SK-N-SH (cell line): ENCODE measurements at regions not wholly inside any gene's neighbourhood (a gene's known extent, or its start where the extent isn't known, plus 50 kb on each side); places are given as distances from the start of the nearest gene placed in this dataset.

ENCODE experiments used
- CTCF ChIP-seq: fragments of 200-600 bp; sonication (generic); IDR thresholded peaks from 2 replicates; pipeline ENCODE4 v1.6.1; 2017; ENCODE audit warnings: antibody characterized with exemption, mild to moderate bottlenecking, moderate library complexity
- EZH2phosphoT487 ChIP-seq: fragments of 200-600 bp; sonication (generic); IDR thresholded peaks from 2 replicates; pipeline ENCODE4 v1.6.1; 2017; ENCODE audit warnings: low read depth, mixed run types, mild to moderate bottlenecking, antibody characterized with exemption, moderate library complexity, borderline replicate concordance
- JUND ChIP-seq: IDR thresholded peaks from 2 replicates; pipeline ENCODE4 v1.4.0; 2012
- MAX ChIP-seq: IDR thresholded peaks from 2 replicates; pipeline ENCODE4 v1.4.0; 2012; ENCODE audit warnings: low read depth
- MXI1 ChIP-seq: IDR thresholded peaks from 2 replicates; pipeline ENCODE4 v1.6.1; 2012; ENCODE audit warnings: mild to moderate bottlenecking, low read depth, low read length, improper control_type of control experiment
- NFIC ChIP-seq: IDR thresholded peaks from 2 replicates; pipeline ENCODE4 v1.4.0; 2012; ENCODE audit warnings: borderline replicate concordance
- NRF1 ChIP-seq: IDR thresholded peaks from 2 replicates; pipeline ENCODE4 v1.6.1; 2012; ENCODE audit warnings: low read depth, mild to moderate bottlenecking, low read length
- POLR2AphosphoS5 ChIP-seq: IDR thresholded peaks from 2 replicates; pipeline ENCODE4 v1.6.1; 2012; ENCODE audit warnings: low read depth, low read length
- RAD21 ChIP-seq: IDR thresholded peaks from 2 replicates; pipeline ENCODE4 v1.6.1; 2012; ENCODE audit warnings: mild to moderate bottlenecking, low read length
- RCOR1 ChIP-seq: fragments of 150-350 bp; IDR thresholded peaks from 2 replicates; pipeline ENCODE4 v1.6.1; 2017; ENCODE audit warnings: antibody characterized with exemption, low read length
- TAF1 ChIP-seq: IDR thresholded peaks from 2 replicates; pipeline ENCODE4 v1.6.1; 2012; ENCODE audit warnings: low read depth, mild to moderate bottlenecking, low read length, moderate library complexity, borderline replicate concordance
- USF2 ChIP-seq: fragments of 150-350 bp; IDR thresholded peaks from 2 replicates; pipeline ENCODE4 v1.6.1; 2017; ENCODE audit warnings: antibody characterized with exemption, low read length, low read depth, borderline replicate concordance
- YY1 ChIP-seq: IDR thresholded peaks from 2 replicates; pipeline ENCODE4 v1.4.0; 2012; ENCODE audit warnings: low read depth, mild to moderate bottlenecking
- ZBTB33 ChIP-seq: IDR thresholded peaks from 2 replicates; pipeline ENCODE4 v1.4.0; 2012; ENCODE audit warnings: low read depth, borderline replicate concordance

- no peak for TF ChIP-seq CTCF
- TF ChIP-seq MAX, result no peak
- TF ChIP-seq USF2, result no peak
- TF ChIP-seq POLR2AphosphoS5, result no peak
- no peak for TF ChIP-seq ZBTB33
- TF ChIP-seq EZH2phosphoT487, result no peak
- TF ChIP-seq YY1, result no peak
- TF ChIP-seq NFIC, result no peak
- no peak for TF ChIP-seq RAD21
- TF ChIP-seq RCOR1, result no peak
- TF ChIP-seq TAF1, result no peak
- TF ChIP-seq MXI1, result no peak
- no peak for TF ChIP-seq NRF1
- TF ChIP-seq JUND, result no peak
These were observed 511.7 kb upstream of the KLHL4 start for GRCh38 chrX:87005885-87006284.
